ENCODE measurements at regions not wholly inside any gene's neighbourhood (a gene's known extent, or its start where the extent isn't known, plus 50 kb on each side); places are given as distances from the start of the nearest gene placed in this dataset.
"Not testable (repeated sequence)": the region's sequence is repeated elsewhere in the genome, so short reads cannot be mapped to it uniquely, and the experiment has no call there.

DNA sequence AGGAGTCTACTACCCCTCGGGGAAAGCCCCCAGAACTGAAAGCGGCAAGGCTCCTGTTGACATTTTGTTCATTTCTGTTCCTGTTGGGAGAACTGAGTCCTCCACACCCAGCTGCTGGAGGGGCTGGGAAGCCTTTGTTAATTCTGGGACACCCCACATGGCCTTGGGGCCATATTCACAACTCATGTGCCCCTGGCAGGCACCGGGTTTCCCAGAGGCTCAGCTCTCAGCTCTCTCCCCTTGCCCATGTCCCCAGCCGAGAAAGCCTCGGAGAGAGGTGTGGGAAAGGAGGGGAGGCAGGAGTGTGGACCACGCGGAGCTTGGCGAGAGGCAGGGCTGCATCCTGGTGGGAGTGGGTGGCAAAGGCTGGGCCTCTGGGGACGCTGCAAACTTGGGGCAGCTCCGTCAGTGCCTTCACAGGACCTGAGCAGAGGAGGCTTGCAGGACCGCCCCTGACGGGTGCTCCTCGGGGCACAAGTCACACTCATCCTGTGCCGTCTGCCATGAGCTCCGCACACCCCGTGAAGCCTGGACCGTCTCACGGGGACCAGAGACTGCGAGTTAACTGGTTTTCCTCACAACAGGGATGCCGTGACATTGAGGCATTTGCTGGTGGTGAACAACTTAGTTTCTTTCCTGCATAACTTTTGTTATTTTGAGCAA, 140.9 kb downstream of the DNAJB6 start:
- ATAC-seq (ENCODE audit: low read depth) (no peak), DNase-seq (ENCODE audit: low spot score) (no peak)
- TF ChIP-seq, protein P1, sequence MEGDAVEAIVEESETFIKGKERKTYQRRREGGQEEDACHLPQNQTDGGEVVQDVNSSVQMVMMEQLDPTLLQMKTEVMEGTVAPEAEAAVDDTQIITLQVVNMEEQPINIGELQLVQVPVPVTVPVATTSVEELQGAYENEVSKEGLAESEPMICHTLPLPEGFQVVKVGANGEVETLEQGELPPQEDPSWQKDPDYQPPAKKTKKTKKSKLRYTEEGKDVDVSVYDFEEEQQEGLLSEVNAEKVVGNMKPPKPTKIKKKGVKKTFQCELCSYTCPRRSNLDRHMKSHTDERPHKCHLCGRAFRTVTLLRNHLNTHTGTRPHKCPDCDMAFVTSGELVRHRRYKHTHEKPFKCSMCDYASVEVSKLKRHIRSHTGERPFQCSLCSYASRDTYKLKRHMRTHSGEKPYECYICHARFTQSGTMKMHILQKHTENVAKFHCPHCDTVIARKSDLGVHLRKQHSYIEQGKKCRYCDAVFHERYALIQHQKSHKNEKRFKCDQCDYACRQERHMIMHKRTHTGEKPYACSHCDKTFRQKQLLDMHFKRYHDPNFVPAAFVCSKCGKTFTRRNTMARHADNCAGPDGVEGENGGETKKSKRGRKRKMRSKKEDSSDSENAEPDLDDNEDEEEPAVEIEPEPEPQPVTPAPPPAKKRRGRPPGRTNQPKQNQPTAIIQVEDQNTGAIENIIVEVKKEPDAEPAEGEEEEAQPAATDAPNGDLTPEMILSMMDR (IDR thresholded peaks at IDR 0.05; ENCODE audit: poor library complexity, severe bottlenecking): no peak
- Histone ChIP-seq H3K4me3 (ENCODE audit: severe bottlenecking) (no peak overlapping the region), H3K36me3 (ENCODE audit: low read depth) (no peaks in the 10 kb centered on the region), H3K9me3 (ENCODE audit: severe bottlenecking) (no peaks in the 10 kb centered on the region), H3K4me1 (ENCODE audit: insufficient read depth, poor library complexity, severe bottlenecking) (no peaks in the 10 kb centered on the region), H3K27ac (ENCODE audit: poor library complexity, severe bottlenecking) (no peak overlapping the region), H3K27me3 (ENCODE audit: insufficient read depth, poor library complexity, severe bottlenecking) (no peaks in the 10 kb centered on the region)

DNA sequence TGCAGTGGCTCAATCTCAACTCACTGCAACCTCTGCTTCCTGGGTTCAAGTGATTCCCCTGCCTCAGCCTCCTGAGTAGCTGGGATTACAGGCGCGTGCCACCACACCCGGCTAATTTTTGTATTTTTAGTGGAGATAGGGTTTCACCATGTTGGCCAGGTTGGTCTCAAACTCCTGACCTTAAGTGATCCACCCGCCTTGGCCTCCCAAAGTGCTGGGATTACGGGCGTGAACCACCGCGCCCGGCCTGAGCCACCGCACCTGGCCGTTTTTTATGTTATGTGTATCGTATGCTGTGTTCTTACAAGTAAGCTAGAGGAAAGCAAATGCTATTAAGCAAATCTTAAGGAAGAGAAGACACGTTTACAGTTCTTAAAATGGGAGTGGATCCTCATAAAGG, 141.8 kb downstream of the DNAJB6 start:
- H3K4me1 ChIP-seq (ENCODE audit: insufficient read depth, poor library complexity, severe bottlenecking); H3K27me3 ChIP-seq (ENCODE audit: insufficient read depth, poor library complexity, severe bottlenecking); H3K27ac ChIP-seq (ENCODE audit: poor library complexity, severe bottlenecking); ATAC-seq (ENCODE audit: low read depth); H3K9me3 ChIP-seq (ENCODE audit: severe bottlenecking); H3K36me3 ChIP-seq (ENCODE audit: low read depth); H3K4me3 ChIP-seq (ENCODE audit: severe bottlenecking); DNase-seq (ENCODE audit: low spot score): not testable (repeated sequence)

DNA sequence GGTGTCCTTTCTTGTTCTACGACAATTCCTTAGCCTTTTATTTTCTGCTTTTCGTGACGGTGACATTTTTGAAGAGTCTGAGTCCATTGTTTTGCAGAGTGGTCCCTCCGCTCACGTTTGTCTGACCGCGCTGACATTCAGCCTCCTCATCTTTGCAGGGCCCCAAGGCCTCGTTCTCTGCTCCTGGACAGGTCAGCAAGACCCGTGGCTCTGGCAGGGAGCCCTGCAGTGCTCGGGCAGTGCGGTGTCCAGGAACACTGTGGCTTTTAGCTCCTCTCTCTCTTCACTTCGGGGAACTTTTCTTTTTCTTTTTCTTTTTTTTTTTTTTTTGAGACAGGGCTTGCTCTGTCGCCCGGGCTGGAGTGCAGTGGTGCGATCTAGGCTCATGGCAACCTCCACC, 142.5 kb downstream of the DNAJB6 start:
- no peak for ATAC-seq (ENCODE audit: low read depth)
- Histone ChIP-seq H3K9me3 (ENCODE audit: severe bottlenecking) (no peaks in the 10 kb centered on the region), H3K36me3 (ENCODE audit: low read depth) (no peaks in the 10 kb centered on the region), H3K4me1 (ENCODE audit: insufficient read depth, poor library complexity, severe bottlenecking) (no peaks in the 10 kb centered on the region), H3K4me3 (ENCODE audit: severe bottlenecking) (no peak overlapping the region), H3K27ac (ENCODE audit: poor library complexity, severe bottlenecking) (no peak overlapping the region), H3K27me3 (ENCODE audit: insufficient read depth, poor library complexity, severe bottlenecking) (no peaks in the 10 kb centered on the region)
- no peak for DNase-seq (ENCODE audit: low spot score)
- TF ChIP-seq, protein P1 (IDR thresholded peaks at IDR 0.05; ENCODE audit: poor library complexity, severe bottlenecking): no peak

DNA sequence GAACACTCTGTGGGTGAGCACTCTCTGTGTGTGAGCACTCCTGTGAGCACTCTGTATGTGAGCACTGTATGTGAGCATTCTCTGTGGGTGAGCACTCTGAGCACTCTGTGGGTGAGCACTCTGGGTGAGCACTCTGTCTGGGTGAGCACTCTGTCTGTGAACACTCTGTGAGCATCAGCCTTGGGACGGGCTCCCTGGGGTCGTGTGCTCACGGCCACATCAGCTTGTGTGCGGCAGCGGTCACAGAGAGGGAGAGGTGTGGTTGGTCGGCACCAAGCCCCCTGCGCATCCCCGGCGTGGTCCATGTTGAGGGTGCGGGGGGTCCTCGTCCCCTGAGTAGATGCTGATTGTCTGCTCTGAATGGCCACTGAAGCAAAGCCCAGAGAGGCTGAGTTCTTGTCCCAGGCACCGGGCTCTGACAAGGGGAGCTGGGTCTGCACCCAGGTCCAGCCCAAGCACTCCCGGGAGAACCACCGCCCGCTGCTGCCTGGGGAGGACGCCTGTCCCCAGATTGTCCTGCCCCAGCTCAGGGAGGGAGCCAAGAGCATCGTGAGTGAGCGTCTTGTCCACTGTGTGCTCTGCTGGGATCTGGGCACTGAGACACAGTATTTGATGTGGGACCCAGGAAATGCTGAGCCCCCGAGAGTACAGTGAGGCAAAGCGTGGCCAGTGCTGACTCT, 143.7 kb downstream of the DNAJB6 start:
- Histone ChIP-seq H3K4me1 (ENCODE audit: insufficient read depth, poor library complexity, severe bottlenecking) (no peaks in the 10 kb centered on the region), H3K36me3 (ENCODE audit: low read depth) (no peaks in the 10 kb centered on the region), H3K9me3 (ENCODE audit: severe bottlenecking) (no peaks in the 10 kb centered on the region), H3K27ac (ENCODE audit: poor library complexity, severe bottlenecking) (no peak overlapping the region), H3K4me3 (ENCODE audit: severe bottlenecking) (no peak overlapping the region), H3K27me3 (ENCODE audit: insufficient read depth, poor library complexity, severe bottlenecking) (no peaks in the 10 kb centered on the region)
- DNase-seq (ENCODE audit: low spot score): no peak
- TF ChIP-seq, protein P1 (IDR thresholded peaks at IDR 0.05; ENCODE audit: poor library complexity, severe bottlenecking): no peak
- no peak for ATAC-seq (ENCODE audit: low read depth)

DNA sequence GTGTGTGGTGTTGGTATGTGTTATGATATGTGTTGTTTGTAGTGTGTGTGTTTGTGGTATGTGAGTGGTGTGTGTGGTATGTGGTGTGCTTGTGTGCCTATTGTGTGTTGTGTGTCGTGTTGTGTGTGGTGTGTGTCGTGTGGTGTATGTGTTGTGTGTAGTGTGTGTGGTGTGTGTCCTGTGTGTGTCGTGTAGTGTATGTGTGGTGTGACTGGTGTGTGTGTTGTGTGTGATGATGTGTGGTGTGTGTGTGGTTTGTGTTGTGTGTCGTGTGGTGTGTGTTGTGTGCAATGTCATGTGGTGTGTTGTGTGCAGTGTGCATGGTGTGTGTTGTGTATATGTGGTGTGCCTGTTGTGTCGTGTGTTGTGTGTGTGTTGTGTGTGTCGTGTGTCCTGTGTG, 144.6 kb downstream of the DNAJB6 start:
- H3K27ac ChIP-seq (ENCODE audit: poor library complexity, severe bottlenecking): no peak overlapping the region
- no peaks in the 10 kb centered on the region for H3K4me1 ChIP-seq (ENCODE audit: insufficient read depth, poor library complexity, severe bottlenecking)
- H3K27me3 ChIP-seq (ENCODE audit: insufficient read depth, poor library complexity, severe bottlenecking): no peaks in the 10 kb centered on the region
- no peak overlapping the region for H3K4me3 ChIP-seq (ENCODE audit: severe bottlenecking)
- no peaks in the 10 kb centered on the region for H3K9me3 ChIP-seq (ENCODE audit: severe bottlenecking)
- DNase-seq (ENCODE audit: low spot score) (no peak), ATAC-seq (ENCODE audit: low read depth) (no peak)
- H3K36me3 ChIP-seq (ENCODE audit: low read depth): no peaks in the 10 kb centered on the region
- TF ChIP-seq, protein P1 (IDR thresholded peaks at IDR 0.05; ENCODE audit: poor library complexity, severe bottlenecking): no peak
